GM12878 (cell line): ENCODE measurements at regions not wholly inside any gene's neighbourhood (a gene's known extent, or its start where the extent isn't known, plus 50 kb on each side); places are given as distances from the start of the nearest gene placed in this dataset.

ENCODE experiments used
- ATAC-seq: fragments of 200-7000 bp; cut with Tn5 transposase; 3 replicates; pipeline ENCODE4 v1.9.1; 2020; ENCODE audit warnings: mild to moderate bottlenecking, moderate library complexity
- BruUV-seq: library from RNA; stranded (reverse); fragments of 400-500 nt; replicated peaks from 2 replicates; lab custom pipeline; 2021; lab: Mats Ljungman, UMichigan
- CTCF ChIA-PET: fragments of 300-600 bp; sonication (Branson Sonifier 250); formaldehyde crosslinking; extraction: SDS; loops from one replicate; lab custom pipeline; 2021; ENCODE audit warnings: inconsistent platforms; lab: Yijun Ruan, JAX
- POLR2A ChIA-PET: fragments of 350-600 bp; formaldehyde crosslinking; extraction: SDS; loops from one replicate; lab custom pipeline; 2021; ENCODE audit warnings: inconsistent platforms; lab: Charles Lee
- RAD21 ChIA-PET: fragments of 300-600 bp; sonication (Branson Sonifier 250); formaldehyde crosslinking; loops from one replicate; lab custom pipeline; 2023; ENCODE audit warnings: antibody characterized with exemption; ENCODE audit not compliant: unreplicated experiment; lab: Charles Lee
- SMC1A ChIA-PET: fragments of 300-600 bp; sonication (Branson Sonifier 250); formaldehyde crosslinking; loops from one replicate; lab custom pipeline; 2023; ENCODE audit not compliant: unreplicated experiment, uncharacterized antibody; lab: Charles Lee
- DNase-seq: peaks from one replicate; pipeline ENCODE4 v3.0.0-alpha.2; 2011; ENCODE audit warnings: low read depth, low spot score
- FAIRE-seq: peaks from 3 replicates; lab custom pipeline; 2011; peaks lifted over from hg19 to GRCh38; lab: Jason Lieb, UNC
- H2AFZ ChIP-seq: 2 replicates; pipeline ENCODE4 v1.6.0; 2011; ENCODE audit warnings: low read depth, low read length, control low read depth; ENCODE audit not compliant: control insufficient read depth
- H3K27ac ChIP-seq: 2 replicates; pipeline ENCODE4 v1.5.1; 2011; ENCODE audit warnings: control low read depth; ENCODE audit not compliant: control insufficient read depth, insufficient read depth
- H3K27me3 ChIP-seq, 2 experiments: replicated peaks in 1 of 2; 2 replicates each; pipeline versions ENCODE4 v1.6.0 to v1.6.1; 2011; ENCODE audit warnings: low read length in 1 of 2; ENCODE audit not compliant: control insufficient read depth in 2 of 2, insufficient read depth in 2 of 2
- H3K36me3 ChIP-seq, 2 experiments: 2 replicates each; pipeline ENCODE4 v1.5.1; 2011; ENCODE audit warnings: low read length in 1 of 2; ENCODE audit not compliant: control insufficient read depth in 2 of 2, insufficient read depth in 2 of 2
- H3K4me1 ChIP-seq: 2 replicates; pipeline ENCODE4 v1.6.1; 2011; ENCODE audit warnings: mild to moderate bottlenecking, low read length, moderate library complexity, mixed read lengths; ENCODE audit not compliant: control insufficient read depth, insufficient read depth
- H3K4me2 ChIP-seq: 2 replicates; pipeline ENCODE4 v1.6.0; 2011; ENCODE audit warnings: control low read depth; ENCODE audit not compliant: control insufficient read depth, insufficient read depth
- H3K4me3 ChIP-seq: fragments of 200-600 bp; sonication (generic); 2 replicates; pipeline ENCODE4 v1.5.1; 2016
- H3K79me2 ChIP-seq: 2 replicates; pipeline ENCODE4 v1.6.0; 2011; ENCODE audit warnings: low read length; ENCODE audit not compliant: control insufficient read depth, insufficient read depth
- H3K9ac ChIP-seq: 2 replicates; pipeline ENCODE4 v1.8.0; 2011; ENCODE audit warnings: low read length, control low read depth, mixed read lengths; ENCODE audit not compliant: control insufficient read depth, insufficient read depth
- H3K9me3 ChIP-seq: replicated peaks from 3 replicates; pipeline ENCODE4 v1.5.1; 2011; ENCODE audit warnings: mild to moderate bottlenecking, low read length; ENCODE audit not compliant: control insufficient read depth, insufficient read depth
- H4K20me1 ChIP-seq: 2 replicates; pipeline ENCODE4 v1.6.0; 2011; ENCODE audit not compliant: control insufficient read depth, insufficient read depth
- CBFB ChIP-seq: IDR thresholded peaks from 2 replicates; pipeline ENCODE4 v1.6.1; 2016; ENCODE audit warnings: antibody characterized with exemption, low read depth
- CHD1 ChIP-seq: IDR thresholded peaks from 2 replicates; pipeline ENCODE4 v1.6.1; 2012; ENCODE audit warnings: low read depth, low read length, improper control_type of control experiment
- CREM ChIP-seq: IDR thresholded peaks from 2 replicates; pipeline ENCODE4 v1.6.1; 2014; ENCODE audit warnings: antibody characterized with exemption, low read depth
- FOS ChIP-seq: IDR thresholded peaks from 3 replicates; pipeline ENCODE4 v1.6.1; 2011; ENCODE audit warnings: borderline replicate concordance; ENCODE audit not compliant: insufficient read length; ENCODE audit errors: extremely low read depth
- KLF5 ChIP-seq: fragments of 450-650 bp; IDR thresholded peaks from 2 replicates; pipeline ENCODE4 v1.6.1; 2014; ENCODE audit warnings: mild to moderate bottlenecking; ENCODE audit not compliant: partially characterized antibody
- MEF2B ChIP-seq: fragments of 450-650 bp; IDR thresholded peaks from 2 replicates; pipeline ENCODE4 v1.6.1; 2018; ENCODE audit warnings: mild to moderate bottlenecking, moderate library complexity; ENCODE audit not compliant: partially characterized antibody, poor library complexity, severe bottlenecking
- NR2C1 ChIP-seq: fragments of 450-650 bp; IDR thresholded peaks from 2 replicates; pipeline ENCODE4 v1.6.1; 2017; ENCODE audit warnings: antibody characterized with exemption, mild to moderate bottlenecking, moderate library complexity
- PAX8 ChIP-seq: fragments of 450-650 bp; IDR thresholded peaks from 2 replicates; pipeline ENCODE4 v1.6.1; 2017; ENCODE audit warnings: mild to moderate bottlenecking, moderate library complexity
- RAD21 ChIP-seq: IDR thresholded peaks from 2 replicates; pipeline ENCODE4 v1.6.1; 2011; ENCODE audit warnings: mild to moderate bottlenecking, low read depth, low read length, moderate library complexity; ENCODE audit not compliant: insufficient read depth
- RB1 ChIP-seq: fragments of 450-650 bp; formaldehyde crosslinking; IDR thresholded peaks from 2 replicates; pipeline ENCODE4 v1.6.1; 2017; ENCODE audit warnings: mild to moderate bottlenecking, borderline replicate concordance
- WGBS: methylation state at CpG from one replicate; pipeline ENCODE4 v1.1.6; 2016; ENCODE audit warnings: low lambda C conversion rate; ENCODE audit not compliant: insufficient replicate concordance, insufficient coverage; ENCODE audit errors: missing lambda C conversion rate; 5-methylcytosine and 5-hydroxymethylcytosine counted together
- in situ Hi-C: fragments of 300-500 bp; cut with MboI; formaldehyde crosslinking; loops from 9 replicates; pipeline ENCODE4 v1.14.3; 2018; ENCODE audit warnings: mixed read lengths
- intact Hi-C: fragments of 100-400 bp; cut with micrococcal nuclease; formaldehyde crosslinking; loops from one replicate; pipeline ENCODE4 v1.14.2; 2022; ENCODE audit not compliant: unreplicated experiment
- TF ChIP-seq, protein P1 (sequence below): fragments of 450-650 bp; IDR thresholded peaks from 2 replicates; pipeline ENCODE4 v1.6.1; 2016; ENCODE audit warnings: mild to moderate bottlenecking
- TF ChIP-seq, protein P2 (sequence below): fragments of 450-650 bp; formaldehyde crosslinking; IDR thresholded peaks from 2 replicates; pipeline ENCODE4 v1.5.0; 2022; ENCODE audit warnings: mild to moderate bottlenecking, missing genetic modification characterization
- TF ChIP-seq, protein P3 (sequence below): fragments of 150-350 bp; IDR thresholded peaks from 2 replicates; pipeline ENCODE4 v1.6.1; 2016; ENCODE audit warnings: low read depth, low read length
- TF ChIP-seq, protein P4 (sequence below): IDR thresholded peaks from 2 replicates; pipeline ENCODE4 v1.6.1; 2012; ENCODE audit warnings: low read depth, low read length, improper control_type of control experiment

DNA sequence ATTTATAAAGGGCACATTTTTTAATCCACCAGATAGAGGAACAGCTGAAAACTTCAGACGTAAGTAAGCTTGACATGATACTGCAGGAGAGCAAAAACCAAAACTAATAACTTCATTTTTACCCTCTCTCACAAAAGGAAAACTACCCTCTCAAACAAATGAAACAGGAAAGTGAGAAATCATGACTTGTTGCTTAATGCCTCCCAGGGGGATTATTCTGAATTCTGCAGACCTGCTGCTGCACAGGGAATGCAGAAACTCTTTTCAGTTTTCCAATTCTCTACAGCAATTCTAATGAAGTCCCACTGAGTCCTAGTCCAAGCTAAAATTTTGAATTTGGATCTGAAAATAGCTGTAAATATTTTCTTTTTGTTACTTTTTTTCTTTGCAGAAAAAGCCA, 637.1 kb upstream of the CCDC54 start:
- H3K4me1 ChIP-seq: no peaks in the 10 kb centered on the region
- no peak overlapping the region for H2AFZ ChIP-seq
- RAD21 ChIA-PET: no interaction called here
- no peaks in the 10 kb centered on the region for H3K27me3 ChIP-seq
- in situ Hi-C loops: no loop called here
- FAIRE-seq (no peak), ATAC-seq (no peak), DNase-seq (no peak)
- H3K4me3 ChIP-seq: no peak overlapping the region
- 43% methylated on average over 1 of the region's 1 CpG for WGBS
- CTCF ChIA-PET: interaction anchor here (0.5 kb wide), 1 partner anchor 326 kb away, joined by 3 read pairs; no protein-coding TSS in a partner anchor
- SMC1A ChIA-PET: no interaction called here
- H3K4me2 ChIP-seq: no peak overlapping the region
- H3K27ac ChIP-seq: no peak overlapping the region
- no peak overlapping the region for H3K9ac ChIP-seq
- BruUV-seq: no TSS peak
- H3K36me3 ChIP-seq: no peaks in the 10 kb centered on the region
- H3K9me3 ChIP-seq: no peaks in the 10 kb centered on the region
- no peaks in the 10 kb centered on the region for H4K20me1 ChIP-seq
- no peaks in the 10 kb centered on the region for H3K79me2 ChIP-seq
- TF ChIP-seq, protein P1, sequence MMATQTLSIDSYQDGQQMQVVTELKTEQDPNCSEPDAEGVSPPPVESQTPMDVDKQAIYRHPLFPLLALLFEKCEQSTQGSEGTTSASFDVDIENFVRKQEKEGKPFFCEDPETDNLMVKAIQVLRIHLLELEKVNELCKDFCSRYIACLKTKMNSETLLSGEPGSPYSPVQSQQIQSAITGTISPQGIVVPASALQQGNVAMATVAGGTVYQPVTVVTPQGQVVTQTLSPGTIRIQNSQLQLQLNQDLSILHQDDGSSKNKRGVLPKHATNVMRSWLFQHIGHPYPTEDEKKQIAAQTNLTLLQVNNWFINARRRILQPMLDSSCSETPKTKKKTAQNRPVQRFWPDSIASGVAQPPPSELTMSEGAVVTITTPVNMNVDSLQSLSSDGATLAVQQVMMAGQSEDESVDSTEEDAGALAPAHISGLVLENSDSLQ: no peak
- TF ChIP-seq RB1 (no peak), CBFB (no peak), PAX8 (no peak), KLF5 (no peak), MEF2B (no peak), FOS (no peak), CHD1 (no peak), NR2C1 (no peak), CREM (no peak), RAD21 (no peak)
- TF ChIP-seq, protein P2, sequence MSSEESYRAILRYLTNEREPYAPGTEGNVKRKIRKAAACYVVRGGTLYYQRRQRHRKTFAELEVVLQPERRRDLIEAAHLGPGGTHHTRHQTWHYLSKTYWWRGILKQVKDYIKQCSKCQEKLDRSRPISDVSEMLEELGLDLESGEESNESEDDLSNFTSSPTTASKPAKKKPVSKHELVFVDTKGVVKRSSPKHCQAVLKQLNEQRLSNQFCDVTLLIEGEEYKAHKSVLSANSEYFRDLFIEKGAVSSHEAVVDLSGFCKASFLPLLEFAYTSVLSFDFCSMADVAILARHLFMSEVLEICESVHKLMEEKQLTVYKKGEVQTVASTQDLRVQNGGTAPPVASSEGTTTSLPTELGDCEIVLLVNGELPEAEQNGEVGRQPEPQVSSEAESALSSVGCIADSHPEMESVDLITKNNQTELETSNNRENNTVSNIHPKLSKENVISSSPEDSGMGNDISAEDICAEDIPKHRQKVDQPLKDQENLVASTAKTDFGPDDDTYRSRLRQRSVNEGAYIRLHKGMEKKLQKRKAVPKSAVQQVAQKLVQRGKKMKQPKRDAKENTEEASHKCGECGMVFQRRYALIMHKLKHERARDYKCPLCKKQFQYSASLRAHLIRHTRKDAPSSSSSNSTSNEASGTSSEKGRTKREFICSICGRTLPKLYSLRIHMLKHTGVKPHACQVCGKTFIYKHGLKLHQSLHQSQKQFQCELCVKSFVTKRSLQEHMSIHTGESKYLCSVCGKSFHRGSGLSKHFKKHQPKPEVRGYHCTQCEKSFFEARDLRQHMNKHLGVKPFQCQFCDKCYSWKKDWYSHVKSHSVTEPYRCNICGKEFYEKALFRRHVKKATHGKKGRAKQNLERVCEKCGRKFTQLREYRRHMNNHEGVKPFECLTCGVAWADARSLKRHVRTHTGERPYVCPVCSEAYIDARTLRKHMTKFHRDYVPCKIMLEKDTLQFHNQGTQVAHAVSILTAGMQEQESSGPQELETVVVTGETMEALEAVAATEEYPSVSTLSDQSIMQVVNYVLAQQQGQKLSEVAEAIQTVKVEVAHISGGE (CRISPR knock-in tag): no peak
- TF ChIP-seq, protein P3, sequence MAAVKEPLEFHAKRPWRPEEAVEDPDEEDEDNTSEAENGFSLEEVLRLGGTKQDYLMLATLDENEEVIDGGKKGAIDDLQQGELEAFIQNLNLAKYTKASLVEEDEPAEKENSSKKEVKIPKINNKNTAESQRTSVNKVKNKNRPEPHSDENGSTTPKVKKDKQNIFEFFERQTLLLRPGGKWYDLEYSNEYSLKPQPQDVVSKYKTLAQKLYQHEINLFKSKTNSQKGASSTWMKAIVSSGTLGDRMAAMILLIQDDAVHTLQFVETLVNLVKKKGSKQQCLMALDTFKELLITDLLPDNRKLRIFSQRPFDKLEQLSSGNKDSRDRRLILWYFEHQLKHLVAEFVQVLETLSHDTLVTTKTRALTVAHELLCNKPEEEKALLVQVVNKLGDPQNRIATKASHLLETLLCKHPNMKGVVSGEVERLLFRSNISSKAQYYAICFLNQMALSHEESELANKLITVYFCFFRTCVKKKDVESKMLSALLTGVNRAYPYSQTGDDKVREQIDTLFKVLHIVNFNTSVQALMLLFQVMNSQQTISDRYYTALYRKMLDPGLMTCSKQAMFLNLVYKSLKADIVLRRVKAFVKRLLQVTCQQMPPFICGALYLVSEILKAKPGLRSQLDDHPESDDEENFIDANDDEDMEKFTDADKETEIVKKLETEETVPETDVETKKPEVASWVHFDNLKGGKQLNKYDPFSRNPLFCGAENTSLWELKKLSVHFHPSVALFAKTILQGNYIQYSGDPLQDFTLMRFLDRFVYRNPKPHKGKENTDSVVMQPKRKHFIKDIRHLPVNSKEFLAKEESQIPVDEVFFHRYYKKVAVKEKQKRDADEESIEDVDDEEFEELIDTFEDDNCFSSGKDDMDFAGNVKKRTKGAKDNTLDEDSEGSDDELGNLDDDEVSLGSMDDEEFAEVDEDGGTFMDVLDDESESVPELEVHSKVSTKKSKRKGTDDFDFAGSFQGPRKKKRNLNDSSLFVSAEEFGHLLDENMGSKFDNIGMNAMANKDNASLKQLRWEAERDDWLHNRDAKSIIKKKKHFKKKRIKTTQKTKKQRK: no peak
- TF ChIP-seq, protein P4, sequence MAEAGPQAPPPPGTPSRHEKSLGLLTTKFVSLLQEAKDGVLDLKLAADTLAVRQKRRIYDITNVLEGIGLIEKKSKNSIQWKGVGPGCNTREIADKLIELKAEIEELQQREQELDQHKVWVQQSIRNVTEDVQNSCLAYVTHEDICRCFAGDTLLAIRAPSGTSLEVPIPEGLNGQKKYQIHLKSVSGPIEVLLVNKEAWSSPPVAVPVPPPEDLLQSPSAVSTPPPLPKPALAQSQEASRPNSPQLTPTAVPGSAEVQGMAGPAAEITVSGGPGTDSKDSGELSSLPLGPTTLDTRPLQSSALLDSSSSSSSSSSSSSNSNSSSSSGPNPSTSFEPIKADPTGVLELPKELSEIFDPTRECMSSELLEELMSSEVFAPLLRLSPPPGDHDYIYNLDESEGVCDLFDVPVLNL: no peak
- TF ChIP-seq, all 136 proteins: peak for 0
- intact Hi-C loops: no loop called here
- POLR2A ChIA-PET: no interaction called here
